Stomach smooth muscle (tissue), 2 donors: ENCODE measurements at regions not wholly inside any gene's neighbourhood (a gene's known extent, or its start where the extent isn't known, plus 50 kb on each side); places are given as distances from the start of the nearest gene placed in this dataset.

Source experiments
- H3K27ac ChIP-seq: one replicate; pipeline ENCODE4 v1.7.0; 2013; ENCODE audit warnings: mild to moderate bottlenecking, low read length, inconsistent platforms
- H3K27me3 ChIP-seq, 2 donors: one replicate each; pipeline ENCODE4 v1.7.0; 2013; ENCODE audit warnings: low read length in 2 of 2; ENCODE audit not compliant: insufficient read depth in 2 of 2, control insufficient read depth in 1 of 2
- H3K36me3 ChIP-seq, 2 donors: one replicate each; pipeline ENCODE4 v1.7.0; 2013; ENCODE audit warnings: low read length in 2 of 2; ENCODE audit not compliant: control insufficient read depth in 2 of 2, insufficient read depth in 2 of 2
- H3K4me1 ChIP-seq: one replicate; pipeline ENCODE4 v1.7.0; 2013; ENCODE audit warnings: low read length; ENCODE audit not compliant: control insufficient read depth, insufficient read depth
- H3K4me3 ChIP-seq, 2 donors: one replicate each; pipeline ENCODE4 v1.7.0; 2013; ENCODE audit warnings: low read length in 2 of 2
- H3K9ac ChIP-seq, 2 donors: one replicate each; pipeline ENCODE4 v1.7.0; 2013; ENCODE audit warnings: low read length in 2 of 2, mild to moderate bottlenecking in 1 of 2
- H3K9me3 ChIP-seq, 2 donors: one replicate each; pipeline ENCODE4 v1.7.0; 2013; ENCODE audit warnings: low read length in 2 of 2; ENCODE audit not compliant: control insufficient read depth in 2 of 2
- donor health status: healthy.
- donor health status: Pancreatic carcinoma.

- Histone ChIP-seq H3K9ac (no peak overlapping the region), H3K4me3 (no peak overlapping the region), H3K4me1 (no peaks in the 10 kb centered on the region), H3K9me3 (peaks cover 0 to 3% of the 10 kb centered on the region in 2 donors), H3K27ac (no peak overlapping the region), H3K27me3 (no peaks in the 10 kb centered on the region), H3K36me3 (no peaks in the 10 kb centered on the region)
Observed at GRCh38 chr18:68085251-68085650, 568.7 kb upstream of the DSEL start.

GRCh38 chr18:68083776-68084175 is 567.3 kb upstream of the DSEL start:
- H3K4me1 ChIP-seq: no peaks in the 10 kb centered on the region
- no peaks in the 10 kb centered on the region for H3K27me3 ChIP-seq
- no peaks in the 10 kb centered on the region for H3K36me3 ChIP-seq
- peaks cover 0 to 3% of the 10 kb centered on the region in 2 donors for H3K9me3 ChIP-seq
- no peak overlapping the region for H3K27ac ChIP-seq
- no peak overlapping the region for H3K9ac ChIP-seq
- no peak overlapping the region for H3K4me3 ChIP-seq

- Histone ChIP-seq H3K27ac (no peak overlapping the region), H3K36me3 (no peaks in the 10 kb centered on the region), H3K27me3 (no peaks in the 10 kb centered on the region), H3K4me1 (no peaks in the 10 kb centered on the region), H3K9ac (no peak overlapping the region), H3K9me3 (peaks cover 0 to 3% of the 10 kb centered on the region in 2 donors), H3K4me3 (no peak overlapping the region)
Observed at GRCh38 chr18:68083131-68083530, 566.6 kb upstream of the DSEL start.

- Histone ChIP-seq H3K27ac (no peak overlapping the region), H3K9ac (no peak overlapping the region), H3K27me3 (no peaks in the 10 kb centered on the region), H3K36me3 (no peaks in the 10 kb centered on the region), H3K4me1 (no peaks in the 10 kb centered on the region), H3K9me3 (no peaks in the 10 kb centered on the region), H3K4me3 (no peak overlapping the region)
Observed at GRCh38 chr18:68072744-68073143, 556.2 kb upstream of the DSEL start.

DNA sequence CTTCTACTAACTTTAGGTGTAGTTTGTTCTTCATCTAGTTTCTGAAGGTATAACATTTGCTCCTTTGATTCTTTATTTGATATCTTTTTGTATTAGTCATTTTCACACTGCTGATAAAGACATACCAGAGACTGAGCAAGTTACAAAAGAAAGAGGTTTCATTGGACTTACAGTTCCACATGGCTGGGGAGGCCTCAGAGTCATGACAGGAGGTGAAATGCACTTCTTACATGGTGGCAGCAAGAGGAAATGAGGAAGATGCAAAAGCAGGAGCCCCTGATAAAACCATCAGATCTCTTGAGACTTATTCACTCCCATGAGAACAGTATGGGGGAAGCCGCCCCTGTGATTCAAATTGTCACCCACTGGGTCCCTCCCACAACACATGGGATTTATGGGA is 544.4 kb upstream of the DSEL start:
- Histone ChIP-seq H3K9ac (no peak overlapping the region), H3K27me3 (no peaks in the 10 kb centered on the region), H3K27ac (no peak overlapping the region), H3K9me3 (no peaks in the 10 kb centered on the region), H3K36me3 (no peaks in the 10 kb centered on the region), H3K4me3 (no peak overlapping the region), H3K4me1 (no peaks in the 10 kb centered on the region)

DNA sequence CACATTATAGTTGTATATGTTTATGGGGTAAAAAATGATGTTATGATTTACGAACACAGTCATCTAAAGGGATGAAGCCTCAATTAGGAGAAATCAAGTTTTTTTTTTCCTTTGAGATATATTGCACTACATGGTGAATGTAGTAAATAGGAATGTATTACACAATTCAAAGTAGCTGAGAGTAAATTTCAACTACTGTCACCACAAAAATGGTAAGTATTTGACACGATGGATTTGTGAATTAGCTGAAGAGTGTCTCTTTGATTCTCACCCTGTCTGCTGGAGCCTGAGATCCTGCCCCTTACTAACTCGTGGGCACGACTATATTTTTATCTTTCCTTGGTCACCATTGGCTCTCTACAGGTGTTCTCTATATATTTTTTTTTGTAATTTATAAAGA is 540.4 kb upstream of the DSEL start:
- Histone ChIP-seq H3K9ac (no peak overlapping the region), H3K9me3 (no peaks in the 10 kb centered on the region), H3K4me3 (no peak overlapping the region), H3K27me3 (no peaks in the 10 kb centered on the region), H3K4me1 (no peaks in the 10 kb centered on the region), H3K36me3 (no peaks in the 10 kb centered on the region), H3K27ac (no peak overlapping the region)

DNA sequence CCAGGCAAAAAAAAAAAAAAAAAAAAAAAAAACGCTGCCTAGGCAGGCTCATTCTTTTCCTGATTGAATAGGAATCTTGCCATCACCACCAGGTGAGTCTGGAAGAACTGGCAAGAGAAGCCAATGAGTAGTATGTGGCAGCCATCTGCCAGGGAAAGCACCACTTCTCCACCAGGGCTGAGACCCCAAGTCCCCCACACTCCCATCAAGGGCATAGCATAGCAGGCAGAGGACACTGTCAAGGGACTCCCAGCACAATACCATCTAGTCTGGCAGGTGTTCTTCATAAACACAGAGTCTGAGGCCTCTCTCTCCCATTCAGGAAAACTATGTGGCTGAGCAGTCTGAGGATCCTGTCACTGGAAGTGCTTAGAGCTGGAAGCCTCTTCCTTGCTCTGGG is 538.1 kb upstream of the DSEL start:
- Histone ChIP-seq H3K27me3 (no peaks in the 10 kb centered on the region), H3K4me3 (no peak overlapping the region), H3K4me1 (no peaks in the 10 kb centered on the region), H3K27ac (no peak overlapping the region), H3K9me3 (no peaks in the 10 kb centered on the region), H3K36me3 (no peaks in the 10 kb centered on the region), H3K9ac (no peak overlapping the region)

DNA sequence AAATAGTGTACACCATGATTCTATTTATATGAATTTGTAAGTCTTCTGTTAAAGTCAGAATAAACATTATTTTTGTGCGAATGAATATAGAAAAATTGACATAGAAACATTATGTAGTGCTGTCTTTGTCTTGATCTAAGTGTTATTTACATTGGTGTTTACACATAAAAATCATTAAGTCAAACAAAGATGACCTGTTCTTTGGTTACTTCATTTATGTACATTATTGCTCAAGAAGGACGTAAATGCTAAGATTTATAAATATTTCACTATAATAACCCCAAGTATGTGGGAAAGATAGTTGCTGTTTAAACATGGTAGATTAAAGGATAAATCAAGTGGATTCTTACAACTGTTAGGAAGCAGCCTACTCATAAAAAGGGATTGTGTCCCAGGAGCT is 536.8 kb upstream of the DSEL start:
- Histone ChIP-seq H3K9me3 (no peaks in the 10 kb centered on the region), H3K4me1 (no peaks in the 10 kb centered on the region), H3K4me3 (no peak overlapping the region), H3K27ac (no peak overlapping the region), H3K9ac (no peak overlapping the region), H3K36me3 (no peaks in the 10 kb centered on the region), H3K27me3 (no peaks in the 10 kb centered on the region)

GRCh38 chr18:68041327-68041726 is 524.8 kb upstream of the DSEL start:
- H3K9ac ChIP-seq: no peak overlapping the region
- H3K4me3 ChIP-seq: no peak overlapping the region
- H3K36me3 ChIP-seq: no peaks in the 10 kb centered on the region
- H3K9me3 ChIP-seq: no peaks in the 10 kb centered on the region
- H3K27ac ChIP-seq: no peak overlapping the region
- no peaks in the 10 kb centered on the region for H3K27me3 ChIP-seq
- no peaks in the 10 kb centered on the region for H3K4me1 ChIP-seq

- no peaks in the 10 kb centered on the region for H3K9me3 ChIP-seq
- no peaks in the 10 kb centered on the region for H3K27me3 ChIP-seq
- no peaks in the 10 kb centered on the region for H3K4me1 ChIP-seq
- H3K36me3 ChIP-seq: no peaks in the 10 kb centered on the region
- H3K9ac ChIP-seq: no peak overlapping the region
- no peak overlapping the region for H3K27ac ChIP-seq
- H3K4me3 ChIP-seq: no peak overlapping the region
Observed at GRCh38 chr18:68040198-68040597, 523.7 kb upstream of the DSEL start.

GRCh38 chr18:68035774-68036522 is 519.4 kb upstream of the DSEL start:
- H3K27me3 ChIP-seq: no peaks in the 10 kb centered on the region
- H3K9me3 ChIP-seq: no peaks in the 10 kb centered on the region

More at GRCh38 chr18:68035774-68036522, 519.4 kb upstream of the DSEL start:
- no peaks in the 10 kb centered on the region for H3K4me1 ChIP-seq
- H3K36me3 ChIP-seq: no peaks in the 10 kb centered on the region
- no peak overlapping the region for H3K9ac ChIP-seq
- no peak overlapping the region for H3K27ac ChIP-seq
- no peak overlapping the region for H3K4me3 ChIP-seq
